SK-N-SH (cell line): ENCODE measurements at regions not wholly inside any gene's neighbourhood (a gene's known extent, or its start where the extent isn't known, plus 50 kb on each side); places are given as distances from the start of the nearest gene placed in this dataset.

Source experiments
- CTCF ChIA-PET: fragments of 300-600, 350-600 bp; formaldehyde crosslinking; extraction: SDS; loops from one replicate; lab custom pipeline; 2021; lab: Yijun Ruan, JAX
- POLR2A ChIA-PET: fragments of 350-600 bp; sonication (Branson Sonifier 250); formaldehyde crosslinking; extraction: SDS; loops from one replicate; lab custom pipeline; 2020; ENCODE audit warnings: antibody characterized with exemption, inconsistent platforms; lab: Yijun Ruan, JAX
- DNase-seq: peaks from one replicate; pipeline ENCODE4 v3.0.0; 2012
- H2AFZ ChIP-seq: fragments of 200-600 bp; sonication (generic); 2 replicates; pipeline ENCODE4 v1.8.1; 2016; ENCODE audit warnings: antibody characterized with exemption, mild to moderate bottlenecking, low read depth
- H3F3A ChIP-seq: fragments of 200-600 bp; sonication (generic); replicated peaks from 2 replicates; pipeline ENCODE3; 2016; ENCODE audit warnings: antibody characterized with exemption, mild to moderate bottlenecking; ENCODE audit not compliant: insufficient read depth
- H3K27ac ChIP-seq, 2 experiments: fragments of 200-500 bp in 1 of 2; fragments of 200-600 bp in 1 of 2; sonication (Bioruptor generic) in 1 of 2; sonication (generic), shearing (Covaris generic) in 1 of 2; 2 replicates each; pipeline versions ENCODE4 v1.5.1 to v1.6.1; 2014 to 2016; ENCODE audit warnings: low read depth in 2 of 2, inconsistent platforms in 1 of 2, low read length in 1 of 2, mild to moderate bottlenecking in 1 of 2, mixed read lengths in 1 of 2
- H3K27me3 ChIP-seq: fragments of 200-600 bp; sonication (generic), shearing (Covaris generic); 2 replicates; pipeline ENCODE4 v1.6.1; 2016; ENCODE audit warnings: mixed run types; ENCODE audit not compliant: insufficient read depth
- H3K36me3 ChIP-seq, 2 experiments: fragments of 200-500 bp in 1 of 2; fragments of 200-600 bp in 1 of 2; sonication (Bioruptor generic) in 1 of 2; sonication (generic) in 1 of 2; replicated peaks in 1 of 2; 2 replicates each; pipeline versions ENCODE3 to v1.5.1; 2014 to 2016; ENCODE audit warnings: low read length in 1 of 2, mild to moderate bottlenecking in 1 of 2; ENCODE audit not compliant: insufficient read depth in 2 of 2, control insufficient read depth in 1 of 2
- H3K4me1 ChIP-seq, 2 experiments: fragments of 200-500 bp in 1 of 2; fragments of 200-600 bp in 1 of 2; sonication (Bioruptor generic) in 1 of 2; sonication (generic), shearing (Covaris generic) in 1 of 2; 2 replicates each; pipeline versions ENCODE4 v1.5.1 to v1.6.1; 2014 to 2016; ENCODE audit warnings: low read depth in 1 of 2, low read length in 1 of 2, mixed run types in 1 of 2; ENCODE audit not compliant: insufficient read depth in 2 of 2, control insufficient read depth in 1 of 2
- H3K4me2 ChIP-seq: fragments of 200-600 bp; sonication (generic), shearing (Covaris generic); 2 replicates; pipeline ENCODE4 v1.6.1; 2017; ENCODE audit warnings: mixed run types
- H3K4me3 ChIP-seq, 2 experiments: fragments of 200-500 bp in 1 of 2; fragments of 200-600 bp in 1 of 2; sonication (Bioruptor generic) in 1 of 2; sonication (generic), shearing (Covaris generic) in 1 of 2; 2 replicates each; pipeline versions ENCODE4 v1.5.1 to v1.8.1; 2014 to 2016; ENCODE audit warnings: low read depth in 2 of 2, inconsistent platforms in 1 of 2, low read length in 1 of 2, mild to moderate bottlenecking in 1 of 2, mixed read lengths in 1 of 2, moderate library complexity in 1 of 2
- H3K79me2 ChIP-seq: fragments of 200-600 bp; sonication (generic); 2 replicates; pipeline ENCODE4 v1.8.1; 2017; ENCODE audit warnings: mild to moderate bottlenecking; ENCODE audit not compliant: insufficient read depth
- H3K9ac ChIP-seq: fragments of 200-600 bp; sonication (generic); 2 replicates; pipeline ENCODE4 v1.6.1; 2017; ENCODE audit warnings: mixed run types
- H3K9me2 ChIP-seq: fragments of 200-600 bp; sonication (generic); 2 replicates; pipeline ENCODE4 v1.6.1; 2017; ENCODE audit warnings: mixed run types
- H3K9me3 ChIP-seq: fragments of 200-600 bp; sonication (generic); 2 replicates; pipeline ENCODE4 v1.6.1; 2017; ENCODE audit warnings: mixed run types, mild to moderate bottlenecking, moderate library complexity
- H4K20me1 ChIP-seq: fragments of 200-600 bp; sonication (generic); 2 replicates; pipeline ENCODE4 v1.6.1; 2017; ENCODE audit warnings: mild to moderate bottlenecking, mixed run types; ENCODE audit not compliant: insufficient read depth
- EP300 ChIP-seq, 2 experiments: IDR thresholded peaks; 2 replicates each; pipeline versions ENCODE4 v1.4.0 to v1.6.1; 2012; ENCODE audit warnings: borderline replicate concordance in 1 of 2, low read depth in 1 of 2, low read length in 1 of 2
- FOXJ3 ChIP-seq: sonication (generic); formaldehyde crosslinking; IDR thresholded peaks from 2 replicates; pipeline ENCODE4 v1.5.1; 2020; ENCODE audit warnings: mild to moderate bottlenecking, missing genetic modification reagents
- GABPA ChIP-seq: IDR thresholded peaks from 2 replicates; pipeline ENCODE4 v1.4.0; 2012; ENCODE audit warnings: low read depth, mild to moderate bottlenecking
- GATA2 ChIP-seq: sonication (generic); formaldehyde crosslinking; IDR thresholded peaks from 2 replicates; pipeline ENCODE4 v1.5.0; 2020; ENCODE audit warnings: mild to moderate bottlenecking, missing genetic modification reagents
- JUND ChIP-seq: IDR thresholded peaks from 2 replicates; pipeline ENCODE4 v1.4.0; 2012
- NFIC ChIP-seq: IDR thresholded peaks from 2 replicates; pipeline ENCODE4 v1.4.0; 2012; ENCODE audit warnings: borderline replicate concordance
- RAD21 ChIP-seq: IDR thresholded peaks from 2 replicates; pipeline ENCODE4 v1.6.1; 2012; ENCODE audit warnings: mild to moderate bottlenecking, low read length
- SIN3A ChIP-seq: IDR thresholded peaks from 2 replicates; pipeline ENCODE4 v1.6.1; 2012; ENCODE audit warnings: low read depth, mild to moderate bottlenecking, low read length, moderate library complexity, borderline replicate concordance
- SMC3 ChIP-seq: IDR thresholded peaks from 2 replicates; pipeline ENCODE4 v1.6.1; 2012; ENCODE audit warnings: low read depth, low read length, improper control_type of control experiment
- TAF1 ChIP-seq: IDR thresholded peaks from 2 replicates; pipeline ENCODE4 v1.6.1; 2012; ENCODE audit warnings: low read depth, mild to moderate bottlenecking, low read length, moderate library complexity, borderline replicate concordance
- YY1 ChIP-seq: IDR thresholded peaks from 2 replicates; pipeline ENCODE4 v1.4.0; 2012; ENCODE audit warnings: low read depth, mild to moderate bottlenecking
- WGBS: methylation state at CpG from one replicate; pipeline ENCODE4 v1.1.6; 2017; ENCODE audit warnings: low lambda C conversion rate; 5-methylcytosine and 5-hydroxymethylcytosine counted together
- TF ChIP-seq, protein P1 (sequence below): fragments of 200-600 bp; sonication (generic); IDR thresholded peaks from 2 replicates; pipeline ENCODE4 v1.6.1; 2017; ENCODE audit warnings: antibody characterized with exemption, mild to moderate bottlenecking, moderate library complexity
- TF ChIP-seq, protein P2 (sequence below): IDR thresholded peaks from 2 replicates; pipeline ENCODE4 v1.4.0; 2012; ENCODE audit warnings: low read depth, borderline replicate concordance
- TF ChIP-seq, protein P3 (sequence below): IDR thresholded peaks from 2 replicates; pipeline ENCODE4 v1.4.0; 2012; ENCODE audit warnings: low read depth, borderline replicate concordance

DNA sequence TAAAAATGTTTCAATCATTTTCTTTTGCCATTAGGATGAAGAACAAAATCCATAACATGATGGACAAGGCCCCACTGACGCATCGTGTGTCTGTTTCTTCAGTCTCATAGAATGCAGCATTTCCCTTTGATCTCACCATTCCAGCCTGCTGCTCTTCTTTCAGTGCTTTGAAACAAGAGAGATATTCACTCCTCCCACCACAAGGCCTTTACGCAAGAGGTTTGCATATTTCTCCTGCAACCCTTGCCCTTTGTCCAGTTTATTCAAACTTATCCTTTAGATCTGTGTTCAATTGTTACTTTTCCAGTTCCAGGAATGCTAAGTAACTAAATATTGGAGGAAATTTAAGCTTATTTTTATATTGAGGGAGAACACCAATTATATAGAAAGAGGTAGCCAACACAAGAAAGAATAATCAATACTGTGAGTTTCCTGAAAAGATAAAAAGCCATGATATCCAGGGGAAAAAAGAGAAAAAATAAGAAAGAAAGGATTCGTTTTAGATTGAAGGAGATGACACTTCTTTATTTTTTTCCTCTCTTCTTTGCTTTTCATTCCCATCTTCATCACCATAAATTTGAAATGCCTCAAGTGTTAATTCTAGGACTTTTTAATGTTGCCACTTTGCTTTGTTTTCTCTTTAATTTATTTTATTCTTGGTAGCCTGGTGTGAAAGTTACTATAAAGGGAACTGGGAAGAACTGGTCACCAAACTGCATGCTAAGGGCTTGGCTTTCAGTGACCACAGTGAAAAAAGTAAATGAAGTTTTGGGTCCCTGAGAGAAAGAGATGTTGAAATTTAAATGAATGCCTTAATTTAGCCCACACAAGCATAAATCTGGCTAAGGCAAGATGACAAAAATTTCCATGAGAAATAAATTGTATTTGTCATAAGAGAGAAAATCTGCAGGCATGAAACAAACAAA lies 102.1 kb downstream of the KIF2B start:
- Histone ChIP-seq H3K27ac (no peak overlapping the region), H3K4me3 (no peak overlapping the region), H3K9me3 (no peaks in the 10 kb centered on the region), H3K27me3 (no peaks in the 10 kb centered on the region), H3K36me3 (no peaks in the 10 kb centered on the region), H4K20me1 (no peaks in the 10 kb centered on the region), H3K79me2 (no peaks in the 10 kb centered on the region), H3F3A (no peaks in the 10 kb centered on the region), H3K9me2 (0 out of 2 replicates have a peak, but pooled peaks cover 5% of the 10 kb centered on the region), H3K4me1 (no peaks in the 10 kb centered on the region), H3K9ac (no peak overlapping the region), H3K4me2 (no peak overlapping the region), H2AFZ (no peak overlapping the region)
- DNase-seq = no peak
- ChIA-PET POLR2A (no interaction called here), CTCF (no interaction called here)
- no peak for TF ChIP-seq SMC3
- TF ChIP-seq FOXJ3 = no peak
- no peak for TF ChIP-seq GATA2
- TF ChIP-seq, protein P1, sequence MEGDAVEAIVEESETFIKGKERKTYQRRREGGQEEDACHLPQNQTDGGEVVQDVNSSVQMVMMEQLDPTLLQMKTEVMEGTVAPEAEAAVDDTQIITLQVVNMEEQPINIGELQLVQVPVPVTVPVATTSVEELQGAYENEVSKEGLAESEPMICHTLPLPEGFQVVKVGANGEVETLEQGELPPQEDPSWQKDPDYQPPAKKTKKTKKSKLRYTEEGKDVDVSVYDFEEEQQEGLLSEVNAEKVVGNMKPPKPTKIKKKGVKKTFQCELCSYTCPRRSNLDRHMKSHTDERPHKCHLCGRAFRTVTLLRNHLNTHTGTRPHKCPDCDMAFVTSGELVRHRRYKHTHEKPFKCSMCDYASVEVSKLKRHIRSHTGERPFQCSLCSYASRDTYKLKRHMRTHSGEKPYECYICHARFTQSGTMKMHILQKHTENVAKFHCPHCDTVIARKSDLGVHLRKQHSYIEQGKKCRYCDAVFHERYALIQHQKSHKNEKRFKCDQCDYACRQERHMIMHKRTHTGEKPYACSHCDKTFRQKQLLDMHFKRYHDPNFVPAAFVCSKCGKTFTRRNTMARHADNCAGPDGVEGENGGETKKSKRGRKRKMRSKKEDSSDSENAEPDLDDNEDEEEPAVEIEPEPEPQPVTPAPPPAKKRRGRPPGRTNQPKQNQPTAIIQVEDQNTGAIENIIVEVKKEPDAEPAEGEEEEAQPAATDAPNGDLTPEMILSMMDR = no peak
- TF ChIP-seq TAF1 = no peak
- TF ChIP-seq YY1 = no peak
- TF ChIP-seq EP300 (IDR thresholded peaks at IDR 0.05; ENCODE audit: borderline replicate concordance in 1 of 2, low read depth in 1 of 2, low read length in 1 of 2) = no peak
- TF ChIP-seq NFIC = no peak
- 40% methylated on average over 4 of the region's 4 CpGs for WGBS

DNA sequence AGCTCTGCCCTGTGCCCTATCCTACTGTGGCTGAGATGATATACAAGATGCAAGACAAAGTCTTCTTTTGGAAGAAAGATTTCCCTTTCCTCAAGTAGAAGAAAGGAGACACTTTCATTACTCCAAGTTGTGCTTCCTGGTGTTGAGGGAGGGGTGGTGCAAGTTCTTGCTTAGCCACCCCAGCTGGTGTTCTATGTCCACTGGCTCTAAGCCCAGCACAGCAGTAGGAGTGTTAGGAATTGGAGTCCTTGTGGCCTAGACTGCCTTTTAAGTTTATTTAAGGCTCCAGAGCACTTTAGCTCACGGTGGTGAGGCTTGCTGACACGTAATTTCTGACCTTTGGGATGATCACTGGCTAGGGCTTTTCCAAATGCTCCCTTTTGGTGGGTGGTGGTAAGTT lies 109.7 kb downstream of the KIF2B start:
- Histone ChIP-seq H3K4me1 (no peaks in the 10 kb centered on the region), H3K4me3 (no peak overlapping the region), H3K27ac (no peak overlapping the region), H3K9me2 (no peaks in the 10 kb centered on the region), H3K9ac (no peak overlapping the region), H3F3A (no peaks in the 10 kb centered on the region), H4K20me1 (no peaks in the 10 kb centered on the region), H3K36me3 (no peaks in the 10 kb centered on the region), H2AFZ (no peak overlapping the region), H3K79me2 (no peaks in the 10 kb centered on the region), H3K27me3 (no peaks in the 10 kb centered on the region), H3K4me2 (no peak overlapping the region), H3K9me3 (peaks cover 4% of the 10 kb centered on the region; the same call in 1 of the 2 replicates)
- WGBS = 9% methylated on average over 2 of the region's 2 CpGs
- TF ChIP-seq, protein P2, sequence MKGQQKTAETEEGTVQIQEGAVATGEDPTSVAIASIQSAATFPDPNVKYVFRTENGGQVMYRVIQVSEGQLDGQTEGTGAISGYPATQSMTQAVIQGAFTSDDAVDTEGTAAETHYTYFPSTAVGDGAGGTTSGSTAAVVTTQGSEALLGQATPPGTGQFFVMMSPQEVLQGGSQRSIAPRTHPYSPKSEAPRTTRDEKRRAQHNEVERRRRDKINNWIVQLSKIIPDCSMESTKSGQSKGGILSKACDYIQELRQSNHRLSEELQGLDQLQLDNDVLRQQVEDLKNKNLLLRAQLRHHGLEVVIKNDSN = no peak
- TF ChIP-seq, protein P1 = no peak
- TF ChIP-seq SIN3A (no peak), JUND (no peak), GABPA (no peak), RAD21 (no peak)
- TF ChIP-seq, protein P3, sequence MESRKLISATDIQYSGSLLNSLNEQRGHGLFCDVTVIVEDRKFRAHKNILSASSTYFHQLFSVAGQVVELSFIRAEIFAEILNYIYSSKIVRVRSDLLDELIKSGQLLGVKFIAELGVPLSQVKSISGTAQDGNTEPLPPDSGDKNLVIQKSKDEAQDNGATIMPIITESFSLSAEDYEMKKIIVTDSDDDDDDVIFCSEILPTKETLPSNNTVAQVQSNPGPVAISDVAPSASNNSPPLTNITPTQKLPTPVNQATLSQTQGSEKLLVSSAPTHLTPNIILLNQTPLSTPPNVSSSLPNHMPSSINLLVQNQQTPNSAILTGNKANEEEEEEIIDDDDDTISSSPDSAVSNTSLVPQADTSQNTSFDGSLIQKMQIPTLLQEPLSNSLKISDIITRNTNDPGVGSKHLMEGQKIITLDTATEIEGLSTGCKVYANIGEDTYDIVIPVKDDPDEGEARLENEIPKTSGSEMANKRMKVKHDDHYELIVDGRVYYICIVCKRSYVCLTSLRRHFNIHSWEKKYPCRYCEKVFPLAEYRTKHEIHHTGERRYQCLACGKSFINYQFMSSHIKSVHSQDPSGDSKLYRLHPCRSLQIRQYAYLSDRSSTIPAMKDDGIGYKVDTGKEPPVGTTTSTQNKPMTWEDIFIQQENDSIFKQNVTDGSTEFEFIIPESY = no peak
- no peak for DNase-seq
- CTCF ChIA-PET = no interaction called here
- POLR2A ChIA-PET = no interaction called here
